ENCODE measurements at regions not wholly inside any gene's neighbourhood (a gene's known extent, or its start where the extent isn't known, plus 50 kb on each side); places are given as distances from the start of the nearest gene placed in this dataset.
"Not testable (repeated sequence)": the region's sequence is repeated elsewhere in the genome, so short reads cannot be mapped to it uniquely, and the experiment has no call there.

DNA sequence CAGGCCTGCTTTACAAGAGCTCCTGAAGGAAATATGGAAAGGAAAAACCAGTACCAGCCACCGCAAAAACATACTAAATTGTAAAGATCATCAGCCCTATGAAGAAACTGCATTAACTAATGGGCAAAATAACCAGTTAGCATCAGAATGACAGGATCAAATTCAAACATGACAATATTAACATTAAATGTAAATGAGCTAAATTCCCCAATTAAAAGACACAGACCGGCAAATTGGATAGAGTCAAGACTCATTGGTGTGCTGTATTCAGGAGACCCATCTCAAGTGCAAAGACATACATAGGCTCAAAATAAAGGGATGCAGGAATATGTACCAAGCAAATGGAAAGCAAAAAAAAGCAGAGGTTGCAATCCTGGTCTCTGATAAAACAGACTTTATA, 408.7 kb upstream of the RAB6C start:
- DNase-seq: not testable (repeated sequence)

DNA sequence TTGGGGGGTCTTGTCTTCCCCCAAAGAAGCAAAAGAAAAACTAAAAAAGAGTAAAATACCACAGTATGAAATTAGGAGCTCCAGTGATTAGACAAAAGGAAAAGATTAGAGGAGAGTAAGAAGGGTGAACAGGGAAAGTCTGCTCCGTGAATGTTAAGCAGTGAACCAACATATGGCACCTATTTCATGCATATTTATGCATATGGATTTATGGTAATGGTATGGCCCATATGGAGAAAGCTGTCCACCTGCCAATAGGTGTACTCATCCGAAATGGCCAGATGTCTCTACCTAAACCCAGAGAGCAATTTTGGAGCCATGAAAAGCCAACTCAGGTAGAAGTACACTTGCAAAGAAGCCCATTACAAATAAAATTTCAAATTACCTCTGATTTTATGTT, 404.0 kb upstream of the RAB6C start:
- DNase-seq: no peak

DNA sequence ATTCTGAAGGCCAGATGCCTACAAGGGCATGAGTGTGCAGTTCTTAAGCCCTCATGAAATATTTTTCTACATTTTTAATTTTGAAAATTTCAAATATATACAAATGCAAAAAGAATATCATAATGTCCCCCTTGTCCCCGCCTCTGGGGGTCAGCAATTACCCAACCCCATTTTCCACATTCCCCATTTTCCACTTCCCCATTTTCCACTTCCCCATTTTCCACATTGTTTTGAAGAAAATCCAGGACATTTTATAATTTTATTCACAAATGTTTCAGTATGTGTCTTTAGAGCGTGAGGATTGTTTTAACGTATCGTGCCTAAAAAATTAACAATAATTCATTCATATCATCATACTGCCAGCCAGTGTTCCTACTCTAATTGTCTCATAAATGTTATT, 403.6 kb upstream of the RAB6C start:
- no peak for DNase-seq

DNA sequence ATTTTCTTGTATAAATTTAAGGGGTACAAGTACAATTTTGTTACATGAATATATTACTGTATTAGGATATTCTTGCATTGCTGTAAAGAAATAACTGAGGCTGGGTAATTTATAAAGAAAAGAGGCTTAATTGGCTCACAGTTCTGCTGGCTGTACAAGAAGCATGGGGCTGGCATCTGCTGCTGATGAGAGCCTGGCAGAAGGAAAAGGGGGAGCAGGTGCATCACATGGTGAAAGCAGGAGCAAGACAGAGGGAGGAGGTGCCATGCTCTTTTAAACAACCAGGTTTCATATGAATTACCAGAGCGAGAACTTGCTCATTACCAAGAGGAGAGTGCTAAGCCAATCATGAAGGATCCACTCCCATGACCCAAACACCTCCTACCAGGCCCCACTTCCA, 399.5 kb upstream of the RAB6C start:
- no peak for DNase-seq

DNA sequence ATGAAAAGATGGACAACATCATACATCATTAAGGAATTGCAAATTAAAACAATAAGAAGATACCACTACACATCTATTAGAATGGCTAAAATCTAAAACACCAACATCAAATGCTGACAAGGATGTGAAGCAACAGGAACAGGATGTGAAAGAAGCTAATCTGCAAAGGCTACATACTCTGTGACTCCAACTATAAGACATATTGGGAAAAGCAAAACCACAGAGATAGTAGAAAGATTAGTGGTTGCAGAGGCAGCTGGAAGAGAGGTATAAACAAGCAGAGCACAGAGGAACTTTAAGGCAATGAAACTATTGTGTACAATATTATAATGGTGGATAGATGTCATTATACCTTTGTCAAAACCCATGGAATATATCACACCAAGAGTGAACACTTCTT, 393.7 kb upstream of the RAB6C start:
- no peak for DNase-seq

DNA sequence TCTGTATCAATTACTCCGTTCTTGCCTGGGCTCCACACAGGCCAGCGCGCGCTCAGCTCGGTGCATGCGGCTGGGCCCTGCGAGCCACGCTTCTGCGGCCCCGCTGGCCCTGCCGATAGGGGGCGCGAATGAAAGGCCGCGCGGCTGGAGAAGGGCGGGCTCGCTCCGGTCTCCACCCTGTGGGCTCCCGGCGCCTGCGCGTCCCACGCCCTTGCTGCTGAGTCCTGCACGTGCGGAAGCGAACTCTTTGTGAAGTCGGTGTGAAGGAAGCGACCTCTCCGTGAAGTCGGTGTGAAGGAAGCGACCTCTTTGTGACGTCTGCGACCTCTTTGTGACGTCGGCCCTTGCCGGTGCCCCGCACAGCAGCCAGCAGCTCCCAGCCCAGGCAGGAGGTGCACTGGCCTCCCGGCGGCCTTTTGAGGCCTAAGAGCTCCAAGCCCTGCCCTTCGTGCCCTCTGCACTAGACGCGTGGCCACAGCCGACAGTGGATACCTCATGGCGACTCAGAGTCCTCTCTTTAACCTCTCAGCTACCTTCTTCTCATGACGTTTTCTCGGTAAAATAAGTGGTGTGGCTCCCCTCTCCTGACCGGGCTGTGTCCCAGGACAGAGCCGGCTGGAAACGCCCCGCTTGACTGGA, 391.9 kb upstream of the RAB6C start:
- DNase-seq: no peak

DNA sequence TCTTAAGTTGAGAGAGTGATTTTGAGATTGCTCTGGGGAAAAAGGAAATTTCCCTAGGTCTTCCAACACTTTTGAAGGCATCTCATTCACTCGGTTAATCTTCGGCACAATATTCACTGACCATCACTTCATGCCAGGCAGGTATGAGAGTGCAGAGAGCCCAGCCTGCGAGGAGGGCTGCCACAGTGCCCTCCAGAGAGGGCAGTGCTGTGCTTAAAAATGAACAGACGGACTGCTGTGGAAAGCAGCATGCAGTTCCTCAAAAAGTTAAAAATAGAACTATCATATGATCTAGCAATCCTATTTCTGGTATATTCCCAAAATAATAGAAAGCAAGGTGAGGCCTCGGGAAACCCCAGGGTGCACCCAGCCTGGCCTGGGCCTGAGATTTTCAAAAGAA, 374.9 kb upstream of the RAB6C start:
- DNase-seq: no peak

DNA sequence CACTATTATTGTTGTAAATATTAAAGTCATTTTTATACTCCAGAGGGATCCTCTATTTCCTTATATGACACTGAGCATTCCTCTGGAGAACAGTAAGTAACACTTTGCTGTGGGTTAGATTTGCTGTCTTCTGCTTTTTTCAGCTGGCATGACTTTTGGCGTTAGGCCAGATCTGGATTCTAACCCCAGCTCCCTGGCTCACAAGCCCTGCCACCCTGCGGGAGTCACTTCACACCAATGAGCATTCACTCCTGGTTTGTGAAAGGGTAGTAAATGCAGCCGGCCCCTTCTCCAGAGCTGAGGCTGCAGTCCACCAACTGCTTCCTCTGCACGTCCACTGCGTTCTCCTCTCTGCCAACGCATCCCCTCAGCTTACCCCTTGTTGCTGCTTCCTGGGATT, 373.8 kb upstream of the RAB6C start:
- DNase-seq: no peak

DNA sequence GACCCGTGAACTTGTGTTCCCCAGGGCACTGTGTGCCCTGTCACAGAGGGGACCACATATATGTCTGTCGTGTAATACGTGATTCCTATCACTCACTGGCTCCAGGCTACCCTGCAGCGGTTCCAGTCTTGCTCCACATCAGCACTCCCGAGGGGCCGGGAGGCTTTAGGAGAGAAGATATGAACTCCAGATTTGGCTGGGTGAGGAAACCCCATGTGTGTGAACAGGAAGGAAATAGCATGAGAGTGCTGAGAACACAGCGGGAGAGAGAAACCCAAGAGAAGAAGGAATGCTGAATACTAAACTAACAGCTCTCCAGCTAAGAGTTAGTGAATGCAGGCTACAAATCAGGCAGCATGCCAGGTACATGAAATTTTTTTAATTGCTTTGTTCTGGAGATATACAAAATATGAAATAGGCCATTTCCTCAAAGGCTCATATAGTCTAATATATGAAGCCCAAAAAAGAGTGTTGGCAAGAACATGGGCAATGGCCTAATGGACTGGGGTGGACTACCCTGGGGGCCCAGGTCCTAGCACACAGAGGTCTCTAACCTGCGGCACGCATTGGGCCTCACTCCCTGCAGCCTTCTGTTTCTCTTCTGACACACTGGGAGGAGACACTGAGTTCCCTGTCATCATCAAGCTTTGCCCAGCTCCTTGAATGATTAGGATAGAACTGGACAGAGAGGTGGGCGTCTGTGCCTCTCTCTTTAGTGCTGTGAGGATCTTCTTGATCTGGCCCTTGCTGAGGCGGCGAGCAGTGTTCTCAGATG, 372.8 kb upstream of the RAB6C start:
- no peak for DNase-seq

DNA sequence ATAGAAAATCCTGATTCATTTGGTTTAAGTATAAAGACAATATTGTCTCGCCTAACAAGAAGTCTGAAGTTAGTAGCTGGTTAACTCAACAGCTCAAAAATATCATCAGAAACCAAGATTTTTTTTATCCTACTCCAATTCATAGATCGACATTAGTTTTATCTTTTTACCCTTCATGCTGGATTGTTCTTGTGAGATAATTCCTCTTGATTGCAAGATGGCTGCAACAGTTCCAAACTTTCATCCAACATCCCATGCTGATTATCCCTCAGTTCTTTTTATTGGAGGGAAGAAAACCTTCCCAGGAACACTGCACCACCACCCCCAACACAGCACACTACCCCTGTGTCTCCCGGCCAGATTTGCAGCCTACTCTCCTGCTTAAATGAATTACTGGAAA, 370.2 kb upstream of the RAB6C start:
- no peak for DNase-seq

DNA sequence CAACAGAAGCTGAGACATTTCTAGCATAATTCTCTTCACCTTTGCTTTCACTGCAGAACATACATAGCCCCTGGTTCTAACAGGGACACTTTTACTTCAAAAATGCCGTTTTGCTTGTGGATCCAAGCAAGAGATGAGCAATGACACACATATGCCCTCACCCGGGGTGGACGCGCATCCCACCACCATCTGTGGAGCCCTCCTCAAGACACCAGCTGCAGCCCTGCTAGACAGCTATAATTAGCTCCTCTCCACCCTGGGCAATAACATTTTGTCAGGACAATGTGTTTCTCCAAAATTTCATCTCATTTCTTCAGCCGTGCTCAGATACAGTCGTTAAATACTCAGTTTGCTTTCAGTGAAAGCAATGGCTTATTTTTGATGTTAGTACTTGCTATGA, 368.7 kb upstream of the RAB6C start:
- DNase-seq: no peak

DNA sequence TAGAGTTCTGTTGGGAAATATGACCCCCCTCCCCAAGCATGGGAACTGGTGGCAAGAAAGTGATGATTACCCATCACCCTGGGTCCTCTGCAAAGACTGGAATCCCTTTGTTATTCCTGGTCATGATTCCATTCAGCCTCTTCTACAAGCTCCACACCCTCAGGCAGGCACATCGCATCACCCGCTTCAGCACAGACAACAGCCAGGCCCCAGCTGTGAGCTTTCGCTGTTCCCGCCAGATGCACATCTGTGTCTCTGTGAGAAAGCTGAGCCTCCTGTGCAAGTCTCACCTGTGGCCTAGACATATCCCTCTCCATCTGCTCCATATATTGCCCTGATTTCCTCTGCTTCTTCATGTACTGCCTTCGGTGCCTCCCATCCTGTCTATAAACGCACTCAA, 368.0 kb upstream of the RAB6C start:
- no peak for DNase-seq

DNA sequence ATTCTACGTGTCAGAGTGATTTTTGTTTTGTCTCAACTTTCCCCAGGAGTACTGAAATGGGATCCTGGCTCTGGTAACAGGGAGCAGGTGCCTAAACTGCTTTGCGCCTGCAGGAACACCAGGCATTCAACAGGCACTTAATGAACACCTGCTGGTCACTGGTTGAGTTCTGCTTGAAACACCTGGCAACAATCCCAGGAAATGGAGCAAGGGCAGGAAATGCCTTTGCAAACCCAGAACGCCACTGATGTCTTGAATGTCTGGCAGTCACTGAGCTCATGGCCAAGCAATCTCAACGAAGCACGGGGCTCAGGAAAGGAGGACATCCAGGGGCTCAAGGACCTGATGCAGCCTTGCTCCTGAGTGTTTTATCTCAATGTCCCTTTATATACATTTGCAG, 360.0 kb upstream of the RAB6C start:
- no peak for DNase-seq

DNA sequence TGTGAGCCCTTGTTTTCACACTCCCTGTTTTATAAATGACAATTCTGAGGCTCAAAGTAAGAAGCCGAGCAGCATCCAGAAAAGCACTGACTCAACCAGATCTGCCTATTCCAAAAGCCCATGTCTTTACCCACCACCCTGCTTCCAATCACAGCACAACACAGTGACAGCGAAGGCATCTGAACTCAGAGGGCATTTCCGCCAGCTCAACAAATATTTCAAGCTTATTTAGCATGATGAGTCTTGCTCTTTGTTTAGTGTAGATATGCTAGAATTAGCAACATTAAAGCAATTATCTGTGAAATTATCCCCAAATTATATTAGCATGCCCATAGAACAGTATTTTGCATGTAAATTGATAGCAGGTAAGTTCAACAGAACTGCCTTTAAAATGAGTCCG, 359.1 kb upstream of the RAB6C start:
- DNase-seq: no peak

DNA sequence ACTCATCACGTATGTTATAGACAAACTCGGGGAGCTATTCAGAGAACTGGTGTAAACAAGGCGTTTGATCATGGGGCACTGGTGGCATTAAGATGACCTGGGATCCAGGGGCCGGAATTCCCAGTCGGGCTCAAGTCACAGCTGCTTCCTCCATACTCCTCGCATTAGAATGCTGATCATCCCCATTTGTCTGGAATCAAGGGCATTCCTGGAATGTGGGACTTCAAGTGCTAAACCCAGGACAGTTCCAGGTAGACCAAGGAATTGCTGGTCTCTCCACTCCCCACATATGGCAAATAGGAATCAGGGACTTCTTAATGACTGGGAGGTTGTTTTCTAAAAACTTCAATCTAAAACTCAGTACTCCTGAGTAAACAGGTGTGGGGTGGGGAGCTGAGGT, 355.7 kb upstream of the RAB6C start:
- DNase-seq: no peak

DNA sequence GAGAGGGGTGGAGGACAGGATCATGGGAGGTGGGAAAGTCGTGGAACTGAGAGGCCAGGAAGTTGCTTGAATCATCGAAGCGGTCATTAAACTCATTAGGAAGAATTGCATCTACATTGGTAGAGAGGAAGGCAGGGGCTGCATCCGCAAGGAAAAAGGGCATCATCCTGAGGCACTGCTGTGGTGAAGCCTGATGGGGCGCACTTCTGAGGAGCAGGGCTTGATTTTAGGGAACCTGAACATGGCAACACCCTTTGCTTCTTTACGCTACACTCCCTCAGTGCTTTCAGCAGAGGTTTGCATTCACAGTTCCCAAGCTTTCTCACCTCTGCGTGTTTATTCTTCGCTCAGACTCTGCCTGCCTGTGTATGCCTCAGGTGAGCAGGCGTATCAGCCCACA, 352.0 kb upstream of the RAB6C start:
- no peak for DNase-seq

DNA sequence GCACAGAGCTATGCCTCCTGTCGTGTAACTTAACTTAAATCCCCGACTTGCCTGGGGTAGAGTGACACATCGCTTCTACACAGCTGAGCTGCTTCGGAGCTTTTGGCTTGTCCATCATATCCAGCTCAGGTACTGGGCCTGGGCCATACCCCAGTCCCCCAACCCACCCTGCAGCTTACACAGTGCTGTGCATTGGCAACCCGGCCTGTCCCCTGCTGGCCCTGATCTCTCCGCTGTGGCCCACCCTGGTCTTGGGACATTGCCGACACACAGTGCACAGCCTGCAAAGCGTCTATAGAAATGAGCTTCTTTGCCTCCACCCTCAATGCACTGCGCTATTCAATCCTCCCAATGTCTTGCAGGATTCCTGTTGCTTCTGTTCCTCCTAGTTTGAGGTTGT, 342.8 kb upstream of the RAB6C start:
- no peak for DNase-seq

DNA sequence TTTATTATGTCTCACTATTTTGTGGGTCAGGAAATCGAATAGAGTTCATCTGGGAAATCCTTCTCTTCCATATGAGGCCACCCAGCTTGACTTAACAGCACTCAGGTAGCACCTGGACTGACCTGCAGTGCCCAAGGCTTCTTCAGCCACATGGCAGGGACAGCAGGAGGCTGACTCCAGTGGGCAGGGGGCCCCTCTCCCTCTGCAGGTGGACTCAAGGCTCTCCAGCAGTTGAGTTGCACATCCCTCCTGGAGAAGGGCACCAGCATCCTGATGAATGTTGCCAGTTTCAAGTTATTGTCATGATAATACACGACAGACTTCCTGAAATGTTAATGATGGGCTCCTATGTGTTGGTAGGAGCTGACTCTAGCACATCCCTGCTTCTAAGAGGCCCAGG, 338.1 kb upstream of the RAB6C start:
- DNase-seq: no peak

DNA sequence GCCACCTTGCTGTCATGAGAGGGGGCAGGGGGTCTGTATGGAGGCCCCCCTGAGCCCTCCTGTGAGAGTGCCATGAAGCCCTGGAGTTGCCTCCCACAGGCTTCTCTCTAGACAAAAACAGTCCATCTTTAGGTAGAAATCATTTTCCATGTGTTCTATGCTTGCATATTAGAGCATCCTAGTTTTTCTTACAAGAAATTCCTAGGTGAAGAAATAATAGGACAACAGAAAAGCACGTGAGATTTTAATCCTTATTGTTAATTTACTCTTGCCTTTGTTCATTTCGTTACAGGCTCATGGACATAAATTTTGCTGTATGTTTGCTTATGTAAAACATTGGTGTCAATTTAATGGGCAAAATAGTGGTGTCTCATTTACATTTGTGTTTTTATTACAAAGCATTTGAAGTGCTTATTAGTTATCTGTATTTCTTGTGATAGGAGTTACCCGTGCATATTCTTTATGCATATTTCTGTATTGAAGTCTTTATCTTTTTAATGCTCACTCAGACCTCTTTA, 336.9 kb upstream of the RAB6C start:
- DNase-seq: no peak

DNA sequence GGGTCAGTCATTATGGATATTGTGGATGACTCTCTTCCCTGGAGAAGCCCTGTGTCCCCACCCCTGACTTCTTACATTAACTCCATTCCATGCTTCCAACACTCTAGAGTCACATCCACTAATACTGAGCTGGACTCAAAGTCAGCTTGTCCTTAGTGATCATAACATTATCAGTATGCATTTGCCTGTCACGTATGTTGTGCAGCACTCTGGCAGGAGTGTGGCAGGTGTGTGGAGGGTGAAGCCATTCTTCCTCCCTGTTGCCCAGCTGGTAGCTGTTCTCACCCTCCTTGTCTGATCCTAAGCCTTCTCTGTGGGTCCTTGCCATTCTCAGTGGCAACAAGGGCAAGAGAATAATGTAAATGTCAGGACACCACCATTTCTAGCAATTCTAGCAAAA, 334.1 kb upstream of the RAB6C start:
- no peak for DNase-seq

DNA sequence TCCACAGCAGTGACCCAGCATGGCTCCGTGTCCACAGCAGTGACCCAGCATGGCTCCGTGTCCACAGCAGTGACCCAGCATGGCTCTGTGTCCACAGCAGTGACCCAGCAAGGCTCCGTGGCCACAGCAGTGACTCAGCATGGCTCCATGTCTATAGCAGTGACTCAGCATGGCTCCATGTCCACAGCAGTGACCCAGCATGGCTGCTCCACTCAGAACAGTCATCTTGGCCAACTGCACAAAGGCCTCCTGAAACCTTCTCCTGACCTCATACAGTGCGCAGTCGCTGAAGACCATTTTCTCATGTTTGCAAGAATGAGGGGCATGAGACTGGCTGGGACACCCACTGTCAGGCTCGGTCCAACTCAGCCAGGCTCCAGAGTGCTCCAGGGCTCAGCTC, 333.4 kb upstream of the RAB6C start:
- no peak for DNase-seq

DNA sequence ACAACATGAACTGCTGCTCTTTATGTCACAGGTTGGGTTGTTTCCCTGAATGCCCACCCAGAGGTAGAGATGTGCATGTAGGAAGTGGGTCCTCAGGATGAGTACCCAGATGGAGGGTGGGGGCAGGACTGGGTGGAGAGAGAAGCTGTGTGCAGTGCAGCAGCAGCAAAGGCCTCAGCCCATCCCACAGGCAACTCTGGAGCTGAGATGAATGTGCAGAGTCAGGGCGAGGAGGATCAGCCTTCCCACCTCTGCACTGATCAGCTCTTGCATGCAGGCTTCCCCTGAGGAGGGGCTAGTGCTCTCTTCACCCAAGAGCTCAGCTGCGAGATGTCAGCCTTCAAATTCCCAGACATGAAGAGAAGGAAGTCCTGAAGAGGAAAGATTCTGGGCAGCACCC, 326.2 kb upstream of the RAB6C start:
- DNase-seq: no peak

DNA sequence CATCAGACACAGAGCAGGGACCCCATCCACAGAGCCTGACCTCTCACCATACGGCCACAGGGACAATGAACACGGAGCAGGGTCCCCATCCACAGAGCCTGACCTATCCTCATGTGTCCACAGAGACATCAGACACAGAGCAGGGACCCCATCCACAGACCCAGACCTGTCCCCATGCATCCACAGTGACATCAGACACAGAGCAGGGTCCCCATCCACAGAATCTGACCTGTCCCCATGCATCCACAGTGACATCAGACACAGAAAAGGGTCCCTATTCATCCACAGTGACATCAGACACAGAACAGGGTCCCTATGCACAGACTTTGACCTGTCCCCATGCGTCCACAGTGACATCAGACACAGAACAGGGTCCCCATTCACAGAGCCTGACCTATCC, 325.1 kb upstream of the RAB6C start:
- DNase-seq: no peak

DNA sequence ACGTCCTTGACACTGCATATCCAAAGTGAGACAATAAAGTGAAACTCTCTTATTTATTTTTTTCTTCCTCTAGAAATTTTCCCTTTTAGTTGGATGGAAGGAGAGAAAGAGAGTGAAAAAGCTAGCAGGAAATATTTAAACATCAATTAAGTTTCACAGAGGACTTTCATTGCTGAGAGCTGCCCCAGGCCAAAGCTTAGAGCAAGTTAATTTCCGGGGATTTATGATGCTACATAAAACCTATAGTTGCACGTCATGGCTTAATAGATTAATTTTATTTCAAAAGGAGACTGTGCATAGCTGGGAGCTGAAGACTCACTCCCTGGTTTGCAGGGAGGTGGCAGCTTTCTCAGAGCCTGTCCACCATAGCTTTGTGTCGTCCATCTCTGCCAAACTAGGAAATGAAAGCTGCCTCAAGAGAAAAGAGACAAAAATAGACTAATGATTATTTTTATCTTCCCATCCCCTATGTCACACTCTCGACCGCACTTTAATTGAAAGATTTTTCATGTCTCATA, 323.3 kb upstream of the RAB6C start:
- no peak for DNase-seq

DNA sequence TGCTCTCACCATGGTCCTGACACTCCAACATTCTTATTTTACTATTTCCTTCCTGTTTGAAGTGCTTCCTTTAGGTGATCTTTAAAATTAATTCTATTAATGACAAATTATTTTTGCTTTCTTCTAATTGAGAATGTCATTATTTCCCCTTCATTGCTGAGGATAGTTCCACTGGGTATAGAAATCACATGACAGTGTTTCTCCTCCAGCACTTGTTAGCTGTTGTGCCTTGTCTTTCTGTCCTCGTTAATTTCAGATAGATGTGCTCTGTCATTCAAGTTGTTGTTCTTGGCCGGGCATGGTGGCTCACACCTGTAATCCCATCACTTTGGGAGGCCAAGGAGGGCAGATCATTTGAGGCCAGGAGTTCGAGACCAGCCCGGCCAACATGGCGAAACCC, 321.0 kb upstream of the RAB6C start:
- no peak for DNase-seq

Measured in stimulated activated CD8-positive, alpha-beta memory T cell treated with anti-CD3 and anti-CD28 coated beads, Interleukin-4, amount 100 ng/mL, for 48 hours (primary cell).